ENCODE measurements at regions not wholly inside any gene's neighbourhood (a gene's known extent, or its start where the extent isn't known, plus 50 kb on each side); places are given as distances from the start of the nearest gene placed in this dataset.

DNA sequence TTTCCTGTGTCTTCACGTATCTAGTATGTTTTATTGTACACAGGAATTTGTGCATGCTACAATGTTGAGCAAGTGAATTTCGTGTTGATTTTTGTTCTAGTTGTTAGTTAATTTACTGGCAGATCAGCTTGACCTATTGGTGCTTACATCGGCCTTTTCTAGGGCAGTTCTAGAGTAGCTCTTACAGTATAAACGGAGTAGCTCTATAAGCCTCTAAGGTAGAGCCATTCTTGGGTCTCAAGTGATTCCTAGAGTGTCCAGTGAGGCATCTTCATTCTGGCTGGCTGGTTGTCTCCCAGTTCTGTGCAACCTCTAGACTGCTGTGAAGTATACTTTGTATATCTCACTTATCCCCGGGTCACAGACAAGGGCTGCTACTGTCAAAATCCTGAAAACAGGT lies 364.6 kb downstream of the CDH10 start:
- Histone ChIP-seq H3K4me3 (no peak overlapping the region), H3K36me3 (ENCODE audit: insufficient read depth, low read length) (no peaks in the 10 kb centered on the region), H3K9me3 (ENCODE audit: low read depth, low read length) (no peaks in the 10 kb centered on the region), H3K27ac (no peak overlapping the region), H3K9ac (ENCODE audit: insufficient read length) (no peak overlapping the region)
- no peak for DNase-seq (ENCODE audit: low read depth, low spot score)
- TF ChIP-seq EZH2 (IDR thresholded peaks at IDR 0.05) (no peak), FOXP2 (optimal IDR thresholded peaks at IDR 0.05; ENCODE audit: control extremely low read depth, extremely low read length, insufficient read depth) (no peak), POLR2AphosphoS5 (IDR thresholded peaks at IDR 0.05; ENCODE audit: borderline replicate concordance, low read depth, low read length) (no peak)

DNA sequence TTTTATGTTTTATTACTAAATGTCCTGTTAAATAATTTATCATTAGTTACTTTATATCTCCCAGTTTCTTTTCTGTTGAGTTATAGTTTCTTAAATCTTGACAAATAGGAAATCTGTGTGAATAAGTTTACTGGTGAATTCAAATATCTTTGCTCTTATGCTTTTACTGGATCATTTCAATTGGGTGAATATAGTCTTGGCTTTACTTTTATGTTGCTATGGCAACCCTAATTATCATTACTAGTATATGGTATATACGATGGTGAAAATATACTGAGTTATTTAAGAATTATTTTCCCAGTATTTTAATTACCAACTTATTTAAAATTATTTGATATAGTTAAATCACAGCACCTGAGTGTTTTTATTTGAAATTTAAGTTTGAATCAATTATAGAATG lies 363.0 kb downstream of the CDH10 start:
- Histone ChIP-seq H3K9me3 (ENCODE audit: low read depth, low read length) (no peaks in the 10 kb centered on the region), H3K9ac (ENCODE audit: insufficient read length) (no peak overlapping the region), H3K36me3 (ENCODE audit: insufficient read depth, low read length) (no peaks in the 10 kb centered on the region), H3K4me3 (no peak overlapping the region), H3K27ac (no peak overlapping the region)
- no peak for DNase-seq (ENCODE audit: low read depth, low spot score)
- TF ChIP-seq POLR2AphosphoS5 (IDR thresholded peaks at IDR 0.05; ENCODE audit: borderline replicate concordance, low read depth, low read length) = no peak
- TF ChIP-seq EZH2 (IDR thresholded peaks at IDR 0.05) = no peak

DNA sequence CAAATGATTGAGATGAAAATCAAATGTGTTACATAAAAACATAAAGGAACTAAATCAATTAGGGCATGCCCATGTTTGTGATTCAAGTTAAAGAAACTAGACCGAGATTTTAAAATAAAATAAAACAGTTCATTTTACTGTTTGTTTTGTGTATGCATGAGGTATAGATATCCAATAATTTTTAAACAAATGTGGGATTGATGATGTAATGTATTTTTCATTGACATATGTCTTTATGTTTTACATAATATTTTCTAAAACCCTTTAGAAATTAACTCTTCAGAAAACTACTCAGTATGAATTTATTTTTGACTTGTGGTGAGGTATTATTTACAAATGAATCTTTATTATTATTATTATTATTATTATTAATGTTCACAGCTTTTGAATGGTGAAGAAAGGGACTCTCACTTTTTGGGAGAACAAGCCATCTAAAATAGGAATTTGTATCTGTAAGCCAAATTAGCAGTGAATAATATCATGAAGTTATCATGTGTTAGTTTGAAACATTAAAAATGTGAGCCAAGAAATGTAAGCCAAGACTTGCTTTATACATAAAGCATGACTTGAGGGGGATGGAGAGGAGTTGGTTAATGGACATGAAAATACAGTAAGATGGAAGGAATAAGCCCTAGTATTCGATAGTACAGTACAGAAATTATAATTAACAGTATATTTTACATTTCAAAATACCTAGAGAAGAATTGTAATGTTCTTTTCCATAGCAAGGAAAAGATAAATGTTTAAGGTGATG lies 355.0 kb downstream of the CDH10 start:
- TF ChIP-seq POLR2AphosphoS5 (IDR thresholded peaks at IDR 0.05; ENCODE audit: borderline replicate concordance, low read depth, low read length) (no peak), FOXP2 (optimal IDR thresholded peaks at IDR 0.05; ENCODE audit: control extremely low read depth, extremely low read length, insufficient read depth) (no peak), EZH2 (IDR thresholded peaks at IDR 0.05) (no peak)
- H3K36me3 ChIP-seq (ENCODE audit: insufficient read depth, low read length) = no peaks in the 10 kb centered on the region
- DNase-seq (ENCODE audit: low read depth, low spot score) = no peak
- H3K4me3 ChIP-seq = no peak overlapping the region
- H3K27ac ChIP-seq = no peak overlapping the region
- no peaks in the 10 kb centered on the region for H3K9me3 ChIP-seq (ENCODE audit: low read depth, low read length)
- no peak overlapping the region for H3K9ac ChIP-seq (ENCODE audit: insufficient read length)

DNA sequence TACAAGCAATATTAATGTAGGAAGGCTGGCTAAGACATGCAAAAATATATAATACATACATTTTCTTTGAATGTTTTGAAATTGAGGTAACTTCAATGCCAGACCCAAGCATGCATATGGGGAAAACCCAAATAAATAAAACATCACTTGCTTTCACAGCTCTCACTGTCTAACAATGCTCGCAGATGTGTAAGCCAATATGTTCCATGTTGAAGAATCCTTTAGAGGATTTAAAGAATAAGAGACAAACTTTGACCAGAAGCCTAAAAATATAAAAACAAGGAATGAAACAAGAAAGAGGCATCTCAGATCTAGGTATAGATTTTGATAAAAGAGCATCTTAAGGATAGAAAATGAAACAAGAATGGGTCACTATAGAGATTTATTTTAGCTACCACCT lies 354.2 kb downstream of the CDH10 start:
- Histone ChIP-seq H3K9me3 (ENCODE audit: low read depth, low read length) (no peaks in the 10 kb centered on the region), H3K4me3 (no peak overlapping the region), H3K27ac (no peak overlapping the region), H3K9ac (ENCODE audit: insufficient read length) (no peak overlapping the region), H3K36me3 (ENCODE audit: insufficient read depth, low read length) (no peaks in the 10 kb centered on the region)
- TF ChIP-seq POLR2AphosphoS5 (IDR thresholded peaks at IDR 0.05; ENCODE audit: borderline replicate concordance, low read depth, low read length) (no peak), EZH2 (IDR thresholded peaks at IDR 0.05) (no peak), FOXP2 (optimal IDR thresholded peaks at IDR 0.05; ENCODE audit: control extremely low read depth, extremely low read length, insufficient read depth) (no peak)
- DNase-seq (ENCODE audit: low read depth, low spot score) = no peak

DNA sequence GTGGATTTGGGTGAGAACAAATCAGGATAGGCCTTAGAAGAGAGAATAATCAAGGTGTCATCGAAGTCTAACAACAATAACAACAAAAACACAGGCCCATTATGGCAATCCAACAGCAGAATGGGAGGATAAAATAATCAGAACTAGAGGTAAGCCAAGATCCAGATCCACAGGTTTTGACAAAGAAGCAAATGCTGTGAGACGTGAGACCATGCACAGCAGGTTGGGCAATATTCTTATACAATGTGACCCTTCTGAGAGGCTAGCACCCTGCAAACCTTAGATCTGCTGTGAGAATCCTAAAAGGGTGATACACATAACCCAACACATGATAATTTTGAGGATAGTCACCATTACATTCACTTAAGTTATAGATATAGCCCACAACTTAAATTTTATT lies 352.9 kb downstream of the CDH10 start:
- no peak for TF ChIP-seq POLR2AphosphoS5 (IDR thresholded peaks at IDR 0.05; ENCODE audit: borderline replicate concordance, low read depth, low read length)
- TF ChIP-seq EZH2 (IDR thresholded peaks at IDR 0.05) = no peak
- no peak for TF ChIP-seq FOXP2 (optimal IDR thresholded peaks at IDR 0.05; ENCODE audit: control extremely low read depth, extremely low read length, insufficient read depth)
- Histone ChIP-seq H3K4me3 (no peak overlapping the region), H3K9ac (ENCODE audit: insufficient read length) (no peak overlapping the region), H3K36me3 (ENCODE audit: insufficient read depth, low read length) (no peaks in the 10 kb centered on the region), H3K27ac (no peak overlapping the region), H3K9me3 (ENCODE audit: low read depth, low read length) (no peaks in the 10 kb centered on the region)
- no peak for DNase-seq (ENCODE audit: low read depth, low spot score)

DNA sequence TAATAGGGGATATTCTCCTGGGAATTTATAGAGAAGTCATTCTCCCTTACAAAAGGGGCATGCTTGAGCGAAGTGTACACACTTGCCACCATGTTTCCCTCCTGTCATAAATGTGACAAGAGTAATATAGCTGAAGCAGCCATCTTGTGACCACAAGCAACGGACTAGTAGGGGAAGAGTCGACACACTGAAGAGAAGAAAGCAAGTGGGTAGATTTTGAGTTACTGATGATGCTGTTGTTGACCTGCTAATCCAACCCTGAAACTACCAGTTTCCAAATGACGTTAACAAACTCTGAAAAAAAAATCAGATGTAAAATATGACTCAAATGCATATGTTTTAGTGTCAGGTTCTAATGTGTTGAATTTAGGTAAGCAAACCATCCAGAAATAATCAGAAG lies 350.4 kb downstream of the CDH10 start:
- no peak for DNase-seq (ENCODE audit: low read depth, low spot score)
- TF ChIP-seq POLR2AphosphoS5 (IDR thresholded peaks at IDR 0.05; ENCODE audit: borderline replicate concordance, low read depth, low read length) (no peak), EZH2 (IDR thresholded peaks at IDR 0.05) (no peak), FOXP2 (optimal IDR thresholded peaks at IDR 0.05; ENCODE audit: control extremely low read depth, extremely low read length, insufficient read depth) (no peak)
- Histone ChIP-seq H3K27ac (no peak overlapping the region), H3K9ac (ENCODE audit: insufficient read length) (no peak overlapping the region), H3K36me3 (ENCODE audit: insufficient read depth, low read length) (no peaks in the 10 kb centered on the region), H3K4me3 (no peak overlapping the region), H3K9me3 (ENCODE audit: low read depth, low read length) (no peaks in the 10 kb centered on the region)

DNA sequence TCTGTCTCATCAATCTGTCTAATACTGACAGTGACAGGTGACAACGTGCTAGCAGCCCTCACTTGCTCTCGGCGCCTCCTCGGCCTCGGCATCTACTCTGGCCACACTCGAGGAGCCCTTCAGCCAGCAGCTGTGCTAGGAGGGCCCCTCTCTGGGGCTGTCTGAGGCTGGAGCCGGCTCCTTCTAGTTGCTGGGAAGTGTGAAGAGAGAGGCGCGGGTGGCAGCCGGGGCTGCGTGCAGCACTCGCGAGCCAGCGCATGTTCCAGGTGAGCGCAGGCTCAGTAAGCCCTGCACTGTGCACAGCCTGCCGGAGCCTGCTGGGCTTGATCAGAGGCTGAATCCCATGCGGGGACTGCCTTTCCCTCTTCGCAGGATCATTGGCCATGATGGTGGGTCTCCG lies 330.7 kb downstream of the CDH10 start:
- Histone ChIP-seq H3K9ac (ENCODE audit: insufficient read length) (no peak overlapping the region), H3K27ac (no peak overlapping the region), H3K9me3 (ENCODE audit: low read depth, low read length) (no peaks in the 10 kb centered on the region), H3K4me3 (no peak overlapping the region), H3K36me3 (ENCODE audit: insufficient read depth, low read length) (no peaks in the 10 kb centered on the region)
- TF ChIP-seq EZH2 (IDR thresholded peaks at IDR 0.05) (no peak), FOXP2 (optimal IDR thresholded peaks at IDR 0.05; ENCODE audit: control extremely low read depth, extremely low read length, insufficient read depth) (no peak), POLR2AphosphoS5 (IDR thresholded peaks at IDR 0.05; ENCODE audit: borderline replicate concordance, low read depth, low read length) (no peak)
- no peak for DNase-seq (ENCODE audit: low read depth, low spot score)

DNA sequence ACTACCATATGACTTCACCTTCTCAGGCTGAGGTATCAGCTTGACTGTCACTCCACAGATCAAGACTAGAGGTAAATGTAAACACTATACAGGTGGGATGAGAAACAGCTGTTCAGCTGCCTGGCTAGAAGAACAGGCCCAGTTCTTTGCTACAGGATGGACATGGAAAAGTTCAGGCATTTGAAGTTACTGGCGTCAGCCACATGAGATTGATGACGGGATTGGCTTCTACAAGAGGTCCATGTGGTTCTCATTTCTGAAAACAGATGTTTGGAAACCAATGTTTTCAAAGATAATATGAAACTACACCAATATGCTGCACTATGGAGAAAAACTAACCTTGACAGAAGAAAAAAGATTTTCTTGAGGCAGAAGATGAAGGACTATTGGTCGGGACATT lies 324.1 kb downstream of the CDH10 start:
- no peak overlapping the region for H3K4me3 ChIP-seq
- no peaks in the 10 kb centered on the region for H3K36me3 ChIP-seq (ENCODE audit: insufficient read depth, low read length)
- TF ChIP-seq EZH2 (IDR thresholded peaks at IDR 0.05) (no peak), FOXP2 (optimal IDR thresholded peaks at IDR 0.05; ENCODE audit: control extremely low read depth, extremely low read length, insufficient read depth) (no peak), POLR2AphosphoS5 (IDR thresholded peaks at IDR 0.05; ENCODE audit: borderline replicate concordance, low read depth, low read length) (no peak)
- H3K9ac ChIP-seq (ENCODE audit: insufficient read length) = no peak overlapping the region
- H3K9me3 ChIP-seq (ENCODE audit: low read depth, low read length) = no peaks in the 10 kb centered on the region
- DNase-seq (ENCODE audit: low read depth, low spot score) = no peak
- H3K27ac ChIP-seq = no peak overlapping the region

DNA sequence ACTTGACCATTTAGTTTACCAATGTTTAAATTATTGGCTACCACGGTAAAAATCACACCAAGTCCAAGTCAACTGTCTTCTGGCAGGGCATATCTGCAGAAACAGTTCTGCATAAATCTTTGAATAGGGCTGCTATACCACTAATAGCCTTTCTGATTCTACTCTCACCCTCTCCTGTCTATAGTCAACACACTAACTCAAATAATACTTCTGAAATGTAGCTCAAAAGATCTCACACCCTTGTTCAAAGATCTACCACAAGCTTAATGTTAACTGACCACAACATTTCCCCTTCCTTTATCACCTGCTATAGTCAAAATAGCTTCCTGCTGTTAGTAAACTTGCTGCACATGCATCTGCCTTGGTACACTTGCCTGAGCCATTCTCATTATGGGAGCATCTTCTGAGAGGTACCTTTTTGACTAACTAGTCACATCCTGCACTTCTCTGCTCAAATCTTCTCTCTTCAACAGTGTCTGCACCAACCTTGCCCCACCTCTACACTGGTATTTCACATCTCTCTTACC lies 319.4 kb downstream of the CDH10 start:
- no peak for DNase-seq (ENCODE audit: low read depth, low spot score)
- H3K9ac ChIP-seq (ENCODE audit: insufficient read length) = no peak overlapping the region
- H3K36me3 ChIP-seq (ENCODE audit: insufficient read depth, low read length) = no peaks in the 10 kb centered on the region
- no peak overlapping the region for H3K27ac ChIP-seq
- no peak overlapping the region for H3K4me3 ChIP-seq
- TF ChIP-seq FOXP2 (optimal IDR thresholded peaks at IDR 0.05; ENCODE audit: control extremely low read depth, extremely low read length, insufficient read depth) (no peak), EZH2 (IDR thresholded peaks at IDR 0.05) (no peak), POLR2AphosphoS5 (IDR thresholded peaks at IDR 0.05; ENCODE audit: borderline replicate concordance, low read depth, low read length) (no peak)
- no peaks in the 10 kb centered on the region for H3K9me3 ChIP-seq (ENCODE audit: low read depth, low read length)

Measured in SK-N-MC (cell line).